ENCODE measurements at regions not wholly inside any gene's neighbourhood (a gene's known extent, or its start where the extent isn't known, plus 50 kb on each side); places are given as distances from the start of the nearest gene placed in this dataset.

DNA sequence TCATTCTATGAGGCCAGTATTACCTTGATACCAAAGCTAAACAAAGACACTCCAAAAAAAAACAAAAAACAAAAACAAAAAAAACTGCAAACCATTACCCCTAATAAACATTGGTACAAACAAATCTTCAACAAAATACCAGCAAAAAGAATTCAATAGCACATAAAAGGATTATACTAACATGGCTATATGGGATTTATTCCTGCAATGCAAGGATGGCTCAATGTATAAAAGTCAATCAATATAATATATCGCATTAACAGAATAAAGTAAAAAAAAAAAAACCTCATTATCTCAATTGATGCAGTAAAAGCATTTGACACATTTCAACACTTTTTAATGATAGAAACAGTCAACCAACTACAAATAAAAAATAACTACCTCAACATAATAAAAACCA lies 233.3 kb upstream of the NFE2L3 start:
- Histone ChIP-seq H3K36me3 (ENCODE audit: control insufficient read depth, insufficient read depth, low read length) (no peaks in the 10 kb centered on the region), H3K27me3 (ENCODE audit: control insufficient read depth, insufficient read depth, low read length) (no peaks in the 10 kb centered on the region), H3K4me3 (ENCODE audit: low read depth, low read length) (no peak overlapping the region)
- no peak for DNase-seq (ENCODE audit: low read depth)
- TF ChIP-seq, protein P1, sequence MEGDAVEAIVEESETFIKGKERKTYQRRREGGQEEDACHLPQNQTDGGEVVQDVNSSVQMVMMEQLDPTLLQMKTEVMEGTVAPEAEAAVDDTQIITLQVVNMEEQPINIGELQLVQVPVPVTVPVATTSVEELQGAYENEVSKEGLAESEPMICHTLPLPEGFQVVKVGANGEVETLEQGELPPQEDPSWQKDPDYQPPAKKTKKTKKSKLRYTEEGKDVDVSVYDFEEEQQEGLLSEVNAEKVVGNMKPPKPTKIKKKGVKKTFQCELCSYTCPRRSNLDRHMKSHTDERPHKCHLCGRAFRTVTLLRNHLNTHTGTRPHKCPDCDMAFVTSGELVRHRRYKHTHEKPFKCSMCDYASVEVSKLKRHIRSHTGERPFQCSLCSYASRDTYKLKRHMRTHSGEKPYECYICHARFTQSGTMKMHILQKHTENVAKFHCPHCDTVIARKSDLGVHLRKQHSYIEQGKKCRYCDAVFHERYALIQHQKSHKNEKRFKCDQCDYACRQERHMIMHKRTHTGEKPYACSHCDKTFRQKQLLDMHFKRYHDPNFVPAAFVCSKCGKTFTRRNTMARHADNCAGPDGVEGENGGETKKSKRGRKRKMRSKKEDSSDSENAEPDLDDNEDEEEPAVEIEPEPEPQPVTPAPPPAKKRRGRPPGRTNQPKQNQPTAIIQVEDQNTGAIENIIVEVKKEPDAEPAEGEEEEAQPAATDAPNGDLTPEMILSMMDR (IDR thresholded peaks at IDR 0.05; ENCODE audit: insufficient read depth, low read length, poor library complexity, severe bottlenecking), result no peak

DNA sequence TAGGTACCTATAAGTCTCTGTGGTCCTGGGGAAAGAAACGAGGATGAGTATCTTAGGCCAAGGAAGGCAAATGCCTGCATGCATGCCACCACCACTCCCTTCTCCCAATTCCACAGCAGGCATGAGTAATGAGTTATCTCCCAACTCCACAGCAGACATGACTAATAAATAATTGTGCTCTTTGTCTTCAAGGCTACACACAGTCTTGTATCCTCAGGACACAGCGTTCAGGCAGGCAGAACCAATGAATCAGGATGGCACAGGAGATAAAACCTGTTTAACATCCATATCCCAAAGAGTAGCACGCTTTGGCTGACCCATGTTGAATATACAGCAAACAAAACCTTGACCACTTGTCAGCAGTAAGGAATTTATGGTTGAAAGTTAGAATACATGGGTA lies 229.7 kb upstream of the NFE2L3 start:
- no peaks in the 10 kb centered on the region for H3K27me3 ChIP-seq (ENCODE audit: control insufficient read depth, insufficient read depth, low read length)
- H3K36me3 ChIP-seq (ENCODE audit: control insufficient read depth, insufficient read depth, low read length), result no peaks in the 10 kb centered on the region
- no peak overlapping the region for H3K4me3 ChIP-seq (ENCODE audit: low read depth, low read length)
- TF ChIP-seq, protein P1 (IDR thresholded peaks at IDR 0.05; ENCODE audit: insufficient read depth, low read length, poor library complexity, severe bottlenecking), result no peak
- DNase-seq (ENCODE audit: low read depth), result no peak

DNA sequence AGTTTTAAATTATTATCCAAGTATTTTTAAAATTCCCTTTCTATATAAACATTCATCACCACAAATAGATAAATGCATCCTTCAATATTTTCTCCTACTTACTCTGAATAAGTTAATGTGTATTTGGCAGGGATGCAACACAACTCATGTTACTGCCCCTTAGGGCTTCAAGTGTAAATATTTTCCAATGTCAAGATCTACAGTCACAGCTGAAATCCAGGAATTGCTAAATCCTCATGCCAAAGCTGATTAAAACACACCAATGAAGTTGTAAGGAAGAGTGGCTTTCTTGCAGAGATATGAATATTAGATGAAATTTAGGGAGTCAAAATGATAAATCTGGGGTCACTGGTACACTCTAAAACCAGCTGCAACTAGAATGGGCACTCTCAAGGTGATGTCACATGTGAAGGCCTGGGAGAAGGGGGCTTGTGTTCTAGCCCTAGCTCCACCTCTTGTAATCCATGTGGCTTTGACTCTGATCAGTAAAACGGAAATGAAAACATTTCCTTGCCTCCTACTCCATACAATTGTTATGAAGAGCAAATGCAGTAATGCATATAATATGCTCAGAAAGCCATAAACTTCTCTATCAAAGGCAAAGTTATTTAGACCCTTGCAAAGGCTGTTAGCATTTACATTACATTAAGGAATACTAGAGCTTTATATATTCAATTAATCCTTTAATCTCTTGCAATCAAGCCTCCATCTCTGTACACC lies 228.1 kb upstream of the NFE2L3 start:
- no peaks in the 10 kb centered on the region for H3K27me3 ChIP-seq (ENCODE audit: control insufficient read depth, insufficient read depth, low read length)
- no peak overlapping the region for H3K4me3 ChIP-seq (ENCODE audit: low read depth, low read length)
- TF ChIP-seq, protein P1 (IDR thresholded peaks at IDR 0.05; ENCODE audit: insufficient read depth, low read length, poor library complexity, severe bottlenecking), result no peak
- H3K36me3 ChIP-seq (ENCODE audit: control insufficient read depth, insufficient read depth, low read length), result no peaks in the 10 kb centered on the region
- no peak for DNase-seq (ENCODE audit: low read depth)

DNA sequence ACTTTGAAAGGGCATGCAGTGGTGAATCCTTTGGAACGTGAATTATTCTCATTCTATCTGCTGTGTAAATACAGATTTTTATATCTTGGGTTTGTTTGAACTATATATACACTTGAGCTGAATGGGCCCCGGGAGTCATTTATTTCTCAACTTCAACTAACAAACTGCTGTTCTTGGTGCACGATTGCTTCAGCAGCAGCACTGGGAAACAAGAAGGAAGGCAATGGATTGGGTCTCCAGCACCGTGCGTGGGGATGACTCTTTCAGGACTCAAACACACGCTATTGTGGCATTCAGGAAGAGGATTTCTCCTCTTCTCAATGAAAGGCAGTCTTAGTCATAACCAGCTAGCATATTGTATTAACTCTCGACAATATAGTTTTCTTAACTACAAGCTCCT lies 226.0 kb upstream of the NFE2L3 start:
- no peak for DNase-seq (ENCODE audit: low read depth)
- H3K36me3 ChIP-seq (ENCODE audit: control insufficient read depth, insufficient read depth, low read length), result no peaks in the 10 kb centered on the region

DNA sequence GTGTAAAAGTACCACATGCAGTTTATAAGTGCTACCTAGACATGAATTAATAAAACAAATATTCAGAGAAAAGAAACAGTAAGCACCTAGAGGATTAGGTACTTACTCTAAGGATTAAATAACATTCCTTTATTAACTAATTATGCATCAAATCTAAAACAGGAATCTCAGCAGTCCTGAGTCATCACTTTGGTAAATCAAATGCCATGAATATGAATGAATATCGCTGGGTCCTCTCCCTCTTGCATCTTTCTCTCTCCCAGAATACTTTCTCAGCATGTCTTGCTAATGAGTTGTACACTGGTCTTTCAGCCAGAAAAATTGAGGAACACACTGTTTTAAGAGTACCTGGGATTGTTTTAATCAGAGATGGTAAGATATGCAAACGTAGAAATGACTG lies 225.5 kb upstream of the NFE2L3 start:
- Histone ChIP-seq H3K4me3 (ENCODE audit: low read depth, low read length) (no peak overlapping the region), H3K36me3 (ENCODE audit: control insufficient read depth, insufficient read depth, low read length) (no peaks in the 10 kb centered on the region), H3K27me3 (ENCODE audit: control insufficient read depth, insufficient read depth, low read length) (peaks cover 2% of the 10 kb centered on the region)
- no peak for DNase-seq (ENCODE audit: low read depth)
- TF ChIP-seq, protein P1 (IDR thresholded peaks at IDR 0.05; ENCODE audit: insufficient read depth, low read length, poor library complexity, severe bottlenecking), result no peak

More for the DNA sequence above, 226.0 kb upstream of the NFE2L3 start:
- H3K4me3 ChIP-seq (ENCODE audit: low read depth, low read length), result no peak overlapping the region
- peaks cover 2% of the 10 kb centered on the region for H3K27me3 ChIP-seq (ENCODE audit: control insufficient read depth, insufficient read depth, low read length)
- TF ChIP-seq, protein P1 (IDR thresholded peaks at IDR 0.05; ENCODE audit: insufficient read depth, low read length, poor library complexity, severe bottlenecking), result no peak
